KBM-7 (cell line): ENCODE measurements at regions not wholly inside any gene's neighbourhood (a gene's known extent, or its start where the extent isn't known, plus 50 kb on each side); places are given as distances from the start of the nearest gene placed in this dataset.

Source experiments
- DNase-seq: peaks from one replicate; pipeline ENCODE4 v3.0.0-alpha.2; 2015
- in situ Hi-C: fragments of 300-500 bp; cut with MboI; formaldehyde crosslinking; loops from 2 replicates; pipeline ENCODE4 v1.14.3; 2020; ENCODE audit warnings: low sequenced_read_pairs, low pct_unique_long_range_greater_than_20kb, mixed read lengths

- DNase-seq: no peak
- in situ Hi-C loops: no loop called here
Observed at GRCh38 chr14:97703006-97703760, 906.0 kb downstream of the VRK1 start.

- in situ Hi-C loops: no loop called here
- DNase-seq: no peak
Observed at GRCh38 chr14:97704316-97704885, 907.2 kb downstream of the VRK1 start.

- in situ Hi-C loops: no loop called here
- no peak for DNase-seq
Observed at GRCh38 chr14:97705107-97705506, 907.9 kb downstream of the VRK1 start.

- in situ Hi-C loops: no loop called here
- DNase-seq: no peak
Observed at GRCh38 chr14:97705976-97706375, 908.8 kb downstream of the VRK1 start.

- in situ Hi-C loops: no loop called here
- DNase-seq: no peak
Observed at GRCh38 chr14:97706819-97707218, 909.6 kb downstream of the VRK1 start.

GRCh38 chr14:97707603-97708002 is 910.4 kb downstream of the VRK1 start:
- no peak for DNase-seq
- in situ Hi-C loops: no loop called here

GRCh38 chr14:97709552-97709951 is 912.4 kb downstream of the VRK1 start:
- in situ Hi-C loops: no loop called here

GRCh38 chr14:97710726-97711125 is 913.5 kb downstream of the VRK1 start:
- in situ Hi-C loops: no loop called here
- no peak for DNase-seq

More at GRCh38 chr14:97709552-97709951, 912.4 kb downstream of the VRK1 start:
- no peak for DNase-seq

GRCh38 chr14:97712471-97712870 is 915.3 kb downstream of the VRK1 start:
- in situ Hi-C loops: no loop called here
- no peak for DNase-seq

GRCh38 chr14:97713023-97713422 is 915.8 kb downstream of the VRK1 start:
- in situ Hi-C loops: no loop called here
- no peak for DNase-seq

- in situ Hi-C loops: no loop called here
- no peak for DNase-seq
Observed at GRCh38 chr14:97718886-97719442, 921.8 kb downstream of the VRK1 start.

- no peak for DNase-seq
- in situ Hi-C loops: no loop called here
Observed at GRCh38 chr14:97719931-97720330, 922.7 kb downstream of the VRK1 start.

GRCh38 chr14:97723351-97723750 is 926.2 kb downstream of the VRK1 start:
- DNase-seq: no peak
- in situ Hi-C loops: no loop called here

GRCh38 chr14:97723819-97724218 is 926.6 kb downstream of the VRK1 start:
- DNase-seq: no peak
- in situ Hi-C loops: no loop called here

GRCh38 chr14:97724265-97724731 is 927.1 kb downstream of the VRK1 start:
- no peak for DNase-seq
- in situ Hi-C loops: no loop called here

GRCh38 chr14:97726676-97727075 is 929.5 kb downstream of the VRK1 start:
- in situ Hi-C loops: no loop called here
- DNase-seq: no peak

- in situ Hi-C loops: no loop called here
- DNase-seq: no peak
Observed at GRCh38 chr14:97730706-97731105, 933.5 kb downstream of the VRK1 start.

GRCh38 chr14:97731800-97732199 is 934.6 kb downstream of the VRK1 start:
- no peak for DNase-seq
- in situ Hi-C loops: no loop called here

- in situ Hi-C loops: no loop called here
- no peak for DNase-seq
Observed at GRCh38 chr14:97747316-97747715, 950.1 kb downstream of the VRK1 start.

- DNase-seq: no peak
- in situ Hi-C loops: no loop called here
Observed at GRCh38 chr14:97748616-97749015, 951.4 kb downstream of the VRK1 start.

- DNase-seq: no peak
- in situ Hi-C loops: no loop called here
Observed at GRCh38 chr14:97757491-97757890, 960.3 kb downstream of the VRK1 start.
